Prostate gland (tissue), 2 donors: ENCODE measurements at regions not wholly inside any gene's neighbourhood (a gene's known extent, or its start where the extent isn't known, plus 50 kb on each side); places are given as distances from the start of the nearest gene placed in this dataset.

Experiments used
- POLR2A ChIP-seq: fragments of 450-650 bp; IDR thresholded peaks from one replicate; pipeline ENCODE4 v1.6.1; 2016; ENCODE audit warnings: antibody characterized with exemption, mild to moderate bottlenecking
- POLR2AphosphoS5 ChIP-seq: sonication (generic); formaldehyde crosslinking; IDR thresholded peaks from one replicate; pipeline ENCODE4 v1.6.1; 2017; ENCODE audit warnings: antibody characterized with exemption
- TF ChIP-seq, protein P1 (sequence below), 4 experiments: fragments of 200-600 bp in 2 of 4; fragments of 450-650 bp in 2 of 4; sonication (generic) in 2 of 4; IDR thresholded peaks; 1 replicate in 3 of 4; 2 replicates in 1 of 4; pipeline ENCODE4 v1.5.1; 2016 to 2019; ENCODE audit warnings: antibody characterized with exemption in 4 of 4, mild to moderate bottlenecking in 2 of 4, moderate library complexity in 2 of 4

GRCh38 chr5:173762930-173763329, 125.2 kb upstream of the CPEB4 start:
- TF ChIP-seq, protein P1, sequence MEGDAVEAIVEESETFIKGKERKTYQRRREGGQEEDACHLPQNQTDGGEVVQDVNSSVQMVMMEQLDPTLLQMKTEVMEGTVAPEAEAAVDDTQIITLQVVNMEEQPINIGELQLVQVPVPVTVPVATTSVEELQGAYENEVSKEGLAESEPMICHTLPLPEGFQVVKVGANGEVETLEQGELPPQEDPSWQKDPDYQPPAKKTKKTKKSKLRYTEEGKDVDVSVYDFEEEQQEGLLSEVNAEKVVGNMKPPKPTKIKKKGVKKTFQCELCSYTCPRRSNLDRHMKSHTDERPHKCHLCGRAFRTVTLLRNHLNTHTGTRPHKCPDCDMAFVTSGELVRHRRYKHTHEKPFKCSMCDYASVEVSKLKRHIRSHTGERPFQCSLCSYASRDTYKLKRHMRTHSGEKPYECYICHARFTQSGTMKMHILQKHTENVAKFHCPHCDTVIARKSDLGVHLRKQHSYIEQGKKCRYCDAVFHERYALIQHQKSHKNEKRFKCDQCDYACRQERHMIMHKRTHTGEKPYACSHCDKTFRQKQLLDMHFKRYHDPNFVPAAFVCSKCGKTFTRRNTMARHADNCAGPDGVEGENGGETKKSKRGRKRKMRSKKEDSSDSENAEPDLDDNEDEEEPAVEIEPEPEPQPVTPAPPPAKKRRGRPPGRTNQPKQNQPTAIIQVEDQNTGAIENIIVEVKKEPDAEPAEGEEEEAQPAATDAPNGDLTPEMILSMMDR (IDR thresholded peaks at IDR 0.05), result no peak
- TF ChIP-seq POLR2A (no peak), POLR2AphosphoS5 (no peak)
